Activated T-cell treated with anti-CD3 and anti-CD28 coated beads, Interleukin-2, amount 50 U/mL, for 4 hours (primary cell): ENCODE measurements at regions not wholly inside any gene's neighbourhood (a gene's known extent, or its start where the extent isn't known, plus 50 kb on each side); places are given as distances from the start of the nearest gene placed in this dataset.

Experiments used
- ATAC-seq, 2 donors: fragments of 200-7000 bp; cut with Tn5 transposase; one replicate each; pipeline ENCODE4 v1.10.0; 2021
- DNase-seq: peaks from one replicate; pipeline ENCODE4 v3.0.0-alpha.2; 2020
- H3K27me3 Mint-ChIP-seq: one replicate; pipeline ENCODE4 v1.8.0; 2021; ENCODE audit warnings: low read depth, mixed read lengths
- H3K36me3 Mint-ChIP-seq: one replicate; pipeline ENCODE4 v1.8.0; 2022; ENCODE audit warnings: mixed read lengths; ENCODE audit not compliant: insufficient read depth
- H3K4me1 Mint-ChIP-seq: one replicate; pipeline ENCODE4 v1.8.0; 2021; ENCODE audit warnings: low read depth, mixed read lengths
- H3K4me3 Mint-ChIP-seq: one replicate; pipeline ENCODE4 v1.8.0; 2021; ENCODE audit warnings: mild to moderate bottlenecking, moderate library complexity, mixed read lengths
- H3K9me3 Mint-ChIP-seq: one replicate; pipeline ENCODE4 v1.8.0; 2021; ENCODE audit warnings: mixed read lengths

- peaks cover 5% of the 10 kb centered on the region for H3K9me3 Mint-ChIP-seq
- ATAC-seq = no peak
- DNase-seq = no peak
- H3K27me3 Mint-ChIP-seq = no peaks in the 10 kb centered on the region
- H3K36me3 Mint-ChIP-seq = no peaks in the 10 kb centered on the region
- no peaks in the 10 kb centered on the region for H3K4me1 Mint-ChIP-seq
- no peak overlapping the region for H3K4me3 Mint-ChIP-seq
Observed at GRCh38 chr10:108663587-108663986, 1259.7 kb downstream of the XPNPEP1 start.

GRCh38 chr10:108662975-108663374, 1260.3 kb downstream of the XPNPEP1 start:
- no peaks in the 10 kb centered on the region for H3K36me3 Mint-ChIP-seq
- no peak overlapping the region for H3K4me3 Mint-ChIP-seq
- H3K9me3 Mint-ChIP-seq = peaks cover 5% of the 10 kb centered on the region
- DNase-seq (no peak), ATAC-seq (no peak)
- no peaks in the 10 kb centered on the region for H3K27me3 Mint-ChIP-seq
- no peaks in the 10 kb centered on the region for H3K4me1 Mint-ChIP-seq

- Mint-ChIP-seq H3K4me1 (no peaks in the 10 kb centered on the region), H3K9me3 (no peaks in the 10 kb centered on the region), H3K36me3 (no peaks in the 10 kb centered on the region), H3K27me3 (no peaks in the 10 kb centered on the region), H3K4me3 (no peak overlapping the region)
- no peak for DNase-seq
- no peak for ATAC-seq
Observed at GRCh38 chr10:108655057-108655456, 1268.3 kb downstream of the XPNPEP1 start.

- H3K4me3 Mint-ChIP-seq = no peak overlapping the region
- DNase-seq = no peak
- no peaks in the 10 kb centered on the region for H3K36me3 Mint-ChIP-seq
- no peaks in the 10 kb centered on the region for H3K4me1 Mint-ChIP-seq
- no peak for ATAC-seq
- H3K27me3 Mint-ChIP-seq = no peaks in the 10 kb centered on the region
- H3K9me3 Mint-ChIP-seq = no peaks in the 10 kb centered on the region
Observed at GRCh38 chr10:108653531-108653930, 1269.8 kb downstream of the XPNPEP1 start.

- DNase-seq (no peak), ATAC-seq (no peak)
- no peak overlapping the region for H3K4me3 Mint-ChIP-seq
- H3K27me3 Mint-ChIP-seq = no peaks in the 10 kb centered on the region
- peaks cover 29% of the 10 kb centered on the region for H3K9me3 Mint-ChIP-seq
- no peaks in the 10 kb centered on the region for H3K4me1 Mint-ChIP-seq
- H3K36me3 Mint-ChIP-seq = no peaks in the 10 kb centered on the region
Observed at GRCh38 chr10:108639010-108639409, 1284.3 kb downstream of the XPNPEP1 start.

GRCh38 chr10:108638225-108638624, 1285.1 kb downstream of the XPNPEP1 start:
- H3K9me3 Mint-ChIP-seq = peaks cover 26% of the 10 kb centered on the region
- DNase-seq (no peak), ATAC-seq (no peak)
- no peaks in the 10 kb centered on the region for H3K27me3 Mint-ChIP-seq
- H3K36me3 Mint-ChIP-seq = no peaks in the 10 kb centered on the region
- H3K4me1 Mint-ChIP-seq = no peaks in the 10 kb centered on the region
- H3K4me3 Mint-ChIP-seq = no peak overlapping the region

GRCh38 chr10:108633046-108633445, 1290.3 kb downstream of the XPNPEP1 start:
- no peak for DNase-seq
- Mint-ChIP-seq H3K36me3 (no peaks in the 10 kb centered on the region), H3K9me3 (peaks cover 20% of the 10 kb centered on the region), H3K4me3 (no peak overlapping the region), H3K27me3 (no peaks in the 10 kb centered on the region), H3K4me1 (no peaks in the 10 kb centered on the region)
- ATAC-seq = no peak

GRCh38 chr10:108632144-108632543, 1291.2 kb downstream of the XPNPEP1 start:
- no peak overlapping the region for H3K4me3 Mint-ChIP-seq
- H3K9me3 Mint-ChIP-seq = peaks cover 21% of the 10 kb centered on the region
- H3K27me3 Mint-ChIP-seq = no peaks in the 10 kb centered on the region
- DNase-seq (no peak), ATAC-seq (no peak)
- no peaks in the 10 kb centered on the region for H3K4me1 Mint-ChIP-seq
- H3K36me3 Mint-ChIP-seq = no peaks in the 10 kb centered on the region

GRCh38 chr10:108631332-108631731, 1292.0 kb downstream of the XPNPEP1 start:
- DNase-seq (no peak), ATAC-seq (no peak)
- Mint-ChIP-seq H3K36me3 (no peaks in the 10 kb centered on the region), H3K9me3 (peaks cover 20% of the 10 kb centered on the region), H3K4me1 (no peaks in the 10 kb centered on the region), H3K4me3 (no peak overlapping the region), H3K27me3 (no peaks in the 10 kb centered on the region)

GRCh38 chr10:108629834-108630233, 1293.5 kb downstream of the XPNPEP1 start:
- H3K27me3 Mint-ChIP-seq = no peaks in the 10 kb centered on the region
- H3K4me3 Mint-ChIP-seq = no peak overlapping the region
- H3K9me3 Mint-ChIP-seq = peaks cover 20% of the 10 kb centered on the region
- no peaks in the 10 kb centered on the region for H3K4me1 Mint-ChIP-seq
- no peaks in the 10 kb centered on the region for H3K36me3 Mint-ChIP-seq
- DNase-seq (no peak), ATAC-seq (no peak)

- Mint-ChIP-seq H3K4me3 (no peak overlapping the region), H3K27me3 (no peaks in the 10 kb centered on the region), H3K4me1 (no peaks in the 10 kb centered on the region), H3K9me3 (peaks cover 10% of the 10 kb centered on the region), H3K36me3 (no peaks in the 10 kb centered on the region)
- ATAC-seq = no peak
- DNase-seq = no peak
Observed at GRCh38 chr10:108624052-108624451, 1299.3 kb downstream of the XPNPEP1 start.

GRCh38 chr10:108620821-108621534, 1302.3 kb downstream of the XPNPEP1 start:
- H3K36me3 Mint-ChIP-seq = no peaks in the 10 kb centered on the region
- H3K4me1 Mint-ChIP-seq = no peaks in the 10 kb centered on the region
- H3K4me3 Mint-ChIP-seq = no peak overlapping the region
- H3K27me3 Mint-ChIP-seq = no peaks in the 10 kb centered on the region
- no peak for ATAC-seq
- no peak for DNase-seq
- peaks cover 3% of the 10 kb centered on the region for H3K9me3 Mint-ChIP-seq

GRCh38 chr10:108616559-108617285, 1306.6 kb downstream of the XPNPEP1 start:
- ATAC-seq = no peak

GRCh38 chr10:108615576-108616320, 1307.6 kb downstream of the XPNPEP1 start:
- Mint-ChIP-seq H3K4me3 (no peak overlapping the region), H3K9me3 (peaks cover 7% of the 10 kb centered on the region), H3K36me3 (no peaks in the 10 kb centered on the region), H3K27me3 (no peaks in the 10 kb centered on the region), H3K4me1 (no peaks in the 10 kb centered on the region)
- no peak for ATAC-seq
- no peak for DNase-seq

More at GRCh38 chr10:108616559-108617285, 1306.6 kb downstream of the XPNPEP1 start:
- no peaks in the 10 kb centered on the region for H3K27me3 Mint-ChIP-seq
- no peak overlapping the region for H3K4me3 Mint-ChIP-seq
- peaks cover 7% of the 10 kb centered on the region for H3K9me3 Mint-ChIP-seq
- no peak for DNase-seq
- no peaks in the 10 kb centered on the region for H3K36me3 Mint-ChIP-seq
- no peaks in the 10 kb centered on the region for H3K4me1 Mint-ChIP-seq
